Astrocyte (in vitro differentiated cells and primary cell): ENCODE measurements at regions not wholly inside any gene's neighbourhood (a gene's known extent, or its start where the extent isn't known, plus 50 kb on each side); places are given as distances from the start of the nearest gene placed in this dataset.

Experiments used
- CTCF ChIP-seq: IDR thresholded peaks from 2 replicates; pipeline ENCODE4 v1.5.1; 2011; ENCODE audit warnings: low read depth, mild to moderate bottlenecking, inconsistent platforms, low read length, moderate library complexity; ENCODE audit not compliant: insufficient read depth
- EZH2 ChIP-seq: IDR thresholded peaks from 2 replicates; pipeline ENCODE4 v1.6.1; 2012; ENCODE audit warnings: mild to moderate bottlenecking, low read length, inconsistent platforms; ENCODE audit not compliant: insufficient read depth

- TF ChIP-seq CTCF = no peak
- no peak for TF ChIP-seq EZH2
These were observed 111.6 kb upstream of the TACR1 start for GRCh38 chr2:75310876-75311275.
